Adrenal gland (tissue), 9 donors: ENCODE measurements at regions not wholly inside any gene's neighbourhood (a gene's known extent, or its start where the extent isn't known, plus 50 kb on each side); places are given as distances from the start of the nearest gene placed in this dataset.

ENCODE experiments used
- DNase-seq, 7 donors: peaks; one replicate each; pipeline ENCODE4 v3.0.0-alpha.2; 2019 to 2020
- H3K27ac ChIP-seq, 5 donors: fragments of 200-600 bp; sonication (generic) in 4 of 5; 1 replicate in 3 of 5; 2 replicates in 2 of 5; pipeline versions ENCODE4 v1.5.1 to v1.8.0; 2016 to 2020; ENCODE audit warnings: mild to moderate bottlenecking in 1 of 5
- H3K27me3 ChIP-seq: fragments of 200-600 bp; 2 replicates; pipeline ENCODE4 v1.8.0; 2021
- H3K36me3 ChIP-seq, 2 donors: fragments of 200-600 bp; replicated peaks in 1 of 2; 1 replicate in 1 of 2; 2 replicates in 1 of 2; pipeline versions ENCODE4 v1.5.1 to v1.8.0; 2018 to 2022
- H3K4me1 ChIP-seq, 2 donors: fragments of 200-600 bp; replicated peaks in 1 of 2; 1 replicate in 1 of 2; 2 replicates in 1 of 2; pipeline versions ENCODE4 v1.5.1 to v1.8.0; 2018 to 2021
- H3K4me3 ChIP-seq, 4 donors: fragments of 200-600 bp; sonication (generic) in 3 of 4; one replicate each; pipeline ENCODE4 v1.5.1; 2016 to 2018
- H3K9me3 ChIP-seq, 3 donors: fragments of 200-600 bp; sonication (generic) in 1 of 3; replicated peaks in 1 of 3; 1 replicate in 2 of 3; 2 replicates in 1 of 3; pipeline versions ENCODE4 v1.5.1 to v1.8.0; 2016 to 2021
- CTCF ChIP-seq, 6 experiments: fragments of 450-650 bp in 4 of 6; fragments of 200-600 bp in 2 of 6; sonication (generic) in 1 of 6; IDR thresholded peaks; 1 replicate in 5 of 6; 2 replicates in 1 of 6; pipeline versions ENCODE4 v1.5.1 to v1.8.0; 2016 to 2021; ENCODE audit warnings: antibody characterized with exemption in 6 of 6, mild to moderate bottlenecking in 2 of 6, moderate library complexity in 1 of 6
- POLR2A ChIP-seq, 2 donors: fragments of 450-650 bp; IDR thresholded peaks; one replicate each; pipeline ENCODE4 v1.6.1; 2017; ENCODE audit warnings: antibody characterized with exemption in 2 of 2, mild to moderate bottlenecking in 2 of 2, moderate library complexity in 1 of 2
- WGBS, 4 donors: extraction: QIAGEN DNeasy Blood & Tissue Kit in 2 of 4; methylation state at CpG; one replicate each; pipeline versions ENCODE4 v1.1.5 to v1.1.7; 2013 to 2017; 5-methylcytosine and 5-hydroxymethylcytosine counted together
- intact Hi-C, 2 donors: fragments of 100-400 bp; cut with DNase I; formaldehyde crosslinking; loops; one replicate each; pipeline versions ENCODE4 v1.14.1 to v1.15.0; 2022 to 2023
- donor health status: healthy with polysubstance abuse.
- donor health status: Bipolar disorder and iron deficiency.
- donor health status: DM: yes; HTN: yes; CAD: no.
- donor health status: DM: no; HTN: no; CAD: no.
- donor health status: DM: no; HTN: no; CAD: no.

GRCh38 chr6:40054186-40054585 is 119.9 kb upstream of the MOCS1 start:
- WGBS, 4 donors: 45 to 61% (median 47%) methylated on average over 2 of the region's 2 CpGs
- H3K27me3 ChIP-seq: peaks cover 4% of the 10 kb centered on the region
- H3K9me3 ChIP-seq: no peaks in the 10 kb centered on the region
- no peak overlapping the region for H3K27ac ChIP-seq
- DNase-seq: no peak
- H3K4me1 ChIP-seq: no peaks in the 10 kb centered on the region
- TF ChIP-seq POLR2A (IDR thresholded peaks at IDR 0.05) (no peak), CTCF (IDR thresholded peaks at IDR 0.05) (no peak)
- intact Hi-C loops: no loop called here
- no peaks in the 10 kb centered on the region for H3K36me3 ChIP-seq
- H3K4me3 ChIP-seq: no peak overlapping the region

- DNase-seq: no peak
- WGBS, 4 donors: 73 to 90% (median 79%) methylated on average over 4 of the region's 4 CpGs
Observed at GRCh38 chr6:40049128-40049527, 114.9 kb upstream of the MOCS1 start.

GRCh38 chr6:40044196-40044595 is 109.9 kb upstream of the MOCS1 start:
- Histone ChIP-seq H3K27ac (no peak overlapping the region), H3K27me3 (peaks cover 3% of the 10 kb centered on the region), H3K4me1 (no peaks in the 10 kb centered on the region), H3K9me3 (no peaks in the 10 kb centered on the region), H3K4me3 (no peak overlapping the region), H3K36me3 (no peaks in the 10 kb centered on the region)
- intact Hi-C loops: no loop called here
- WGBS, 4 donors: 66 to 80% (median 67%) methylated on average over 1 of the region's 1 CpG
- TF ChIP-seq CTCF (IDR thresholded peaks at IDR 0.05) (no peak), POLR2A (IDR thresholded peaks at IDR 0.05) (no peak)
- DNase-seq: no peak

More at GRCh38 chr6:40049128-40049527, 114.9 kb upstream of the MOCS1 start:
- H3K4me1 ChIP-seq: no peaks in the 10 kb centered on the region
- TF ChIP-seq CTCF (IDR thresholded peaks at IDR 0.05) (no peak), POLR2A (IDR thresholded peaks at IDR 0.05) (no peak)
- intact Hi-C loops: no loop called here
- no peak overlapping the region for H3K4me3 ChIP-seq
- peaks cover 7% of the 10 kb centered on the region for H3K27me3 ChIP-seq
- H3K36me3 ChIP-seq: no peaks in the 10 kb centered on the region
- no peak overlapping the region for H3K27ac ChIP-seq
- H3K9me3 ChIP-seq: no peaks in the 10 kb centered on the region

GRCh38 chr6:40042232-40042631 is 108.0 kb upstream of the MOCS1 start:
- no peak overlapping the region for H3K27ac ChIP-seq
- DNase-seq: no peak
- H3K36me3 ChIP-seq: no peaks in the 10 kb centered on the region
- H3K4me3 ChIP-seq: no peak overlapping the region
- no peak for TF ChIP-seq POLR2A (IDR thresholded peaks at IDR 0.05)
- no peak for TF ChIP-seq CTCF (IDR thresholded peaks at IDR 0.05)
- H3K9me3 ChIP-seq: no peaks in the 10 kb centered on the region
- no peaks in the 10 kb centered on the region for H3K27me3 ChIP-seq
- no peaks in the 10 kb centered on the region for H3K4me1 ChIP-seq
- intact Hi-C loops: no loop called here
